H1 (cell line): ENCODE measurements at regions not wholly inside any gene's neighbourhood (a gene's known extent, or its start where the extent isn't known, plus 50 kb on each side); places are given as distances from the start of the nearest gene placed in this dataset.

Source experiments
- ASH2L ChIP-seq: fragments of 200-600, 300-600 bp; sonication (generic); IDR thresholded peaks from one replicate; pipeline ENCODE4 v1.7.1; 2017; ENCODE audit warnings: low read length
- GTF2F1 ChIP-seq: IDR thresholded peaks from 2 replicates; pipeline ENCODE4 v1.6.1; 2012; ENCODE audit warnings: low read depth, low read length, improper control_type of control experiment, borderline replicate concordance
- MAFK ChIP-seq: IDR thresholded peaks from 2 replicates; pipeline ENCODE4 v1.6.1; 2012; ENCODE audit warnings: low read depth, mild to moderate bottlenecking, improper control_type of control experiment, low read length
- POLR2A ChIP-seq, 2 experiments: IDR thresholded peaks; 1 replicate in 1 of 2; 2 replicates in 1 of 2; pipeline ENCODE4 v1.6.1; 2011; ENCODE audit warnings: low read depth in 2 of 2, low read length in 2 of 2, mild to moderate bottlenecking in 2 of 2; ENCODE audit errors: control extremely low read depth in 1 of 2

GRCh38 chr18:64714086-64714485 lies 565.2 kb upstream of the LINC00305 start:
- TF ChIP-seq POLR2A (IDR thresholded peaks at IDR 0.05; ENCODE audit: control extremely low read depth in 1 of 2, low read depth in 2 of 2, low read length in 2 of 2) = no peak
- no peak for TF ChIP-seq ASH2L
- no peak for TF ChIP-seq MAFK
- no peak for TF ChIP-seq GTF2F1
